ENCODE measurements at regions not wholly inside any gene's neighbourhood (a gene's known extent, or its start where the extent isn't known, plus 50 kb on each side); places are given as distances from the start of the nearest gene placed in this dataset.

- no peak for DNase-seq
Observed at GRCh38 chr13:27370305-27370872, 54.0 kb upstream of the GTF3A start.

GRCh38 chr13:27371932-27372331 is 52.5 kb upstream of the GTF3A start:
- DNase-seq: peak; percentile 31

- DNase-seq: peak; percentile 92
Observed at GRCh38 chr13:27372896-27373295, 51.5 kb upstream of the GTF3A start.

- DNase-seq: no peak
Observed at GRCh38 chr13:27374126-27374613, 50.2 kb upstream of the GTF3A start.

Measured in NCI-H1092 (cell line).